Adrenal gland (tissue), 9 donors: ENCODE measurements at regions not wholly inside any gene's neighbourhood (a gene's known extent, or its start where the extent isn't known, plus 50 kb on each side); places are given as distances from the start of the nearest gene placed in this dataset.

Experiments
- DNase-seq, 7 donors: peaks; one replicate each; pipeline ENCODE4 v3.0.0-alpha.2; 2019 to 2020
- H3K27ac ChIP-seq, 5 donors: fragments of 200-600 bp; sonication (generic) in 4 of 5; 1 replicate in 3 of 5; 2 replicates in 2 of 5; pipeline versions ENCODE4 v1.5.1 to v1.8.0; 2016 to 2020; ENCODE audit warnings: mild to moderate bottlenecking in 1 of 5
- H3K27me3 ChIP-seq: fragments of 200-600 bp; 2 replicates; pipeline ENCODE4 v1.8.0; 2021
- H3K36me3 ChIP-seq, 2 donors: fragments of 200-600 bp; replicated peaks in 1 of 2; 1 replicate in 1 of 2; 2 replicates in 1 of 2; pipeline versions ENCODE4 v1.5.1 to v1.8.0; 2018 to 2022
- H3K4me1 ChIP-seq, 2 donors: fragments of 200-600 bp; replicated peaks in 1 of 2; 1 replicate in 1 of 2; 2 replicates in 1 of 2; pipeline versions ENCODE4 v1.5.1 to v1.8.0; 2018 to 2021
- H3K4me3 ChIP-seq, 4 donors: fragments of 200-600 bp; sonication (generic) in 3 of 4; one replicate each; pipeline ENCODE4 v1.5.1; 2016 to 2018
- H3K9me3 ChIP-seq, 3 donors: fragments of 200-600 bp; sonication (generic) in 1 of 3; replicated peaks in 1 of 3; 1 replicate in 2 of 3; 2 replicates in 1 of 3; pipeline versions ENCODE4 v1.5.1 to v1.8.0; 2016 to 2021
- POLR2A ChIP-seq, 2 donors: fragments of 450-650 bp; IDR thresholded peaks; one replicate each; pipeline ENCODE4 v1.6.1; 2017; ENCODE audit warnings: antibody characterized with exemption in 2 of 2, mild to moderate bottlenecking in 2 of 2, moderate library complexity in 1 of 2
- WGBS, 4 donors: extraction: QIAGEN DNeasy Blood & Tissue Kit in 2 of 4; methylation state at CpG; one replicate each; pipeline versions ENCODE4 v1.1.5 to v1.1.7; 2013 to 2017; 5-methylcytosine and 5-hydroxymethylcytosine counted together
- intact Hi-C, 2 donors: fragments of 100-400 bp; cut with DNase I; formaldehyde crosslinking; loops; one replicate each; pipeline versions ENCODE4 v1.14.1 to v1.15.0; 2022 to 2023
- TF ChIP-seq, protein P1 (sequence below), 6 experiments: fragments of 450-650 bp in 4 of 6; fragments of 200-600 bp in 2 of 6; sonication (generic) in 1 of 6; IDR thresholded peaks; 1 replicate in 5 of 6; 2 replicates in 1 of 6; pipeline versions ENCODE4 v1.5.1 to v1.8.0; 2016 to 2021; ENCODE audit warnings: antibody characterized with exemption in 6 of 6, mild to moderate bottlenecking in 2 of 6, moderate library complexity in 1 of 6
- donor health status: healthy with polysubstance abuse.
- donor health status: Bipolar disorder and iron deficiency.
- donor health status: DM: yes; HTN: yes; CAD: no.
- donor health status: DM: no; HTN: no; CAD: no.
- donor health status: DM: no; HTN: no; CAD: no.

DNA sequence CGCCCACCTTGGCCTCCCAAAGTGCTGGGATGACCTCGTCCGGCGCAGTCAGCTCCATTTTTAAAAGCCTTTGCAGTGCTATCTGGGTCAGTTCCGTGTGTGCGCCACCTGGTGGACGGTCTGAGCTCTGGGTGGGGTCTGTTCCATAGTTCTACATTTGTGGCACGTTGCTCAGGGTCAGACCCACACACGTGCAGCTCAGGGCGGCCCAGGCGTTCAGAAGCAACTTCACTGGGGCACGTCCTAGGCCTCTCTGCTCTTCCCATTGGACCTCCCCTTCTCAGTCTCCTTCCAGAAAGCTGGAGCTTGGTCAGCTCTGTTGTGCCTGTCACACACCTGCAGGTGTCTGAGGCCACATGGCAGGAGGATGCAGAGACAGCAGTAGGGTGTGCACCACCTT lies 137.9 kb downstream of the DNAJB6 start:
- peak in 1 of 7 donors; percentile 45 for DNase-seq
- Histone ChIP-seq H3K9me3 (no peaks in the 10 kb centered on the region), H3K36me3 (no peaks in the 10 kb centered on the region), H3K27me3 (no peaks in the 10 kb centered on the region), H3K4me3 (no peak overlapping the region), H3K4me1 (no peaks in the 10 kb centered on the region), H3K27ac (no peak overlapping the region)
- intact Hi-C loops, result no loop called here
- TF ChIP-seq POLR2A (IDR thresholded peaks at IDR 0.05), result no peak
- TF ChIP-seq, protein P1, sequence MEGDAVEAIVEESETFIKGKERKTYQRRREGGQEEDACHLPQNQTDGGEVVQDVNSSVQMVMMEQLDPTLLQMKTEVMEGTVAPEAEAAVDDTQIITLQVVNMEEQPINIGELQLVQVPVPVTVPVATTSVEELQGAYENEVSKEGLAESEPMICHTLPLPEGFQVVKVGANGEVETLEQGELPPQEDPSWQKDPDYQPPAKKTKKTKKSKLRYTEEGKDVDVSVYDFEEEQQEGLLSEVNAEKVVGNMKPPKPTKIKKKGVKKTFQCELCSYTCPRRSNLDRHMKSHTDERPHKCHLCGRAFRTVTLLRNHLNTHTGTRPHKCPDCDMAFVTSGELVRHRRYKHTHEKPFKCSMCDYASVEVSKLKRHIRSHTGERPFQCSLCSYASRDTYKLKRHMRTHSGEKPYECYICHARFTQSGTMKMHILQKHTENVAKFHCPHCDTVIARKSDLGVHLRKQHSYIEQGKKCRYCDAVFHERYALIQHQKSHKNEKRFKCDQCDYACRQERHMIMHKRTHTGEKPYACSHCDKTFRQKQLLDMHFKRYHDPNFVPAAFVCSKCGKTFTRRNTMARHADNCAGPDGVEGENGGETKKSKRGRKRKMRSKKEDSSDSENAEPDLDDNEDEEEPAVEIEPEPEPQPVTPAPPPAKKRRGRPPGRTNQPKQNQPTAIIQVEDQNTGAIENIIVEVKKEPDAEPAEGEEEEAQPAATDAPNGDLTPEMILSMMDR (IDR thresholded peaks at IDR 0.05), result no peak
- WGBS, 4 donors, result 38 to 81% (median 43%) methylated on average over 5 to 12 of the region's 12 CpGs

DNA sequence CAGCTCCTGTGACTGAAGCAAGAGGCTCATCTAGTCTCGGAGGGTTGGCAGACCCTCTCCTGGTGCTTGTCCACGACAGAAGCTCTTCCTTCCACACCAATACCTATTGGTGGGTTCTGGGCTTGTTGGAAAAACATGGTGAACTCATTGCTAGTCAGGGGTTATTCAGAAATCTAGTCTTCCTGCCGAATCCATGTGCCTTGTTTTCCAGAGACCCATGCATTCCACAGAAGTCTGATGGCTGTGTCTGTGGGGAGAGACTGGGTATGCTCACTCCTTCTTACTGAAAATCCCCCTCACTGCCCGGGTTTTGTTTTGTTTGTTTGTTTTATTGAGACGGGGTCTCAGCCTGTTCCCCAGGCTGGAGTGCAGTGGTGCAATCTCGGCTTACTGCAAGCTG lies 138.3 kb downstream of the DNAJB6 start:
- no peak for DNase-seq
- TF ChIP-seq, protein P1 (IDR thresholded peaks at IDR 0.05), result no peak
- no peak for TF ChIP-seq POLR2A (IDR thresholded peaks at IDR 0.05)
- 58 to 94% (median 64%) methylated on average over 3 to 6 of the region's 6 CpGs for WGBS, 4 donors
- Histone ChIP-seq H3K27ac (no peak overlapping the region), H3K9me3 (no peaks in the 10 kb centered on the region), H3K4me3 (no peak overlapping the region), H3K4me1 (no peaks in the 10 kb centered on the region), H3K36me3 (no peaks in the 10 kb centered on the region), H3K27me3 (no peaks in the 10 kb centered on the region)
- intact Hi-C loops, result no loop called here

DNA sequence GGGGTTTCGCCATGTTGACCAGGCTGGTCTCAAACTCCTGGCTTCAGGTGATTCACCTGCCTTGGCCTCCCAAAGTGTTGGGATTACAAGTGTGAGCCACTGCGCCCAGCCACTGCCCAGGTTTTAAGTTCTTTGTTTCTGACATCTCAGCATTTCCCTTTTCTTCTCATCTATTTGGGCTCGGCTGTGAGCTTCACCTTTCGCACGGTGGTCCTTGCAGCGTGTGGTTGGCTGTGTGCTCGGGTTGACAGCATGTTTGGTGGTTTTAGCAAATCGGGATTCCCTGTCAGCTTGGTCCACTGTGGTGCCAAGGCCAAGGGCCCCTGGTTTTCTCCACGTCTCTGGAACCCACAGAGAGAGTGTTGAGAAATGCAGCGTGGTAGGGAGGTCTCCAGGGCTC lies 138.8 kb downstream of the DNAJB6 start:
- peak in 1 of 7 donors; percentile 10 for DNase-seq
- intact Hi-C loops, result no loop called here
- Histone ChIP-seq H3K36me3 (no peaks in the 10 kb centered on the region), H3K27me3 (no peaks in the 10 kb centered on the region), H3K4me3 (no peak overlapping the region), H3K4me1 (no peaks in the 10 kb centered on the region), H3K9me3 (no peaks in the 10 kb centered on the region), H3K27ac (no peak overlapping the region)
- WGBS, 4 donors, result 81 to 85% (median 82%) methylated on average over 10 of the region's 10 CpGs
- TF ChIP-seq, protein P1 (IDR thresholded peaks at IDR 0.05), result no peak
- no peak for TF ChIP-seq POLR2A (IDR thresholded peaks at IDR 0.05)

DNA sequence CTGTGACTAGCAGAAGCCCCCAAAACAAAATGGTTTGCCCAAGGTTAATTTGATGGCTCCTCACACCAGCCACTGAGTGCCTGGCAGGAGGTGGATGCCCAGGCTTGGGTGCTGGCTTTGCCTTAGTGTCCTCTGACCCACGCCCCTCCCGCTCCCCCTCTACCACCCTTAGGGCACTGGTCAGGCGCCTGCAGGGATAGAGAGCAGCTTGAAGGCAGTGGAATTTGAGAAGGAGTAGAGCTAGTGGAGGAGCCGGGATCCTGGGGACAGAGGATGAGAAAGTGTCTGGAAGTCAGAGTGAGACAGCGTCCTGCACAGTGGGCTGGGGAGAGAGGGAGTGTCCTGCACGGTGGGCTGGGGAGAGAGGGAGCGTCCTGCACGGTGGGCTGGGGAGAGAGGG lies 139.4 kb downstream of the DNAJB6 start:
- intact Hi-C loops, result no loop called here
- Histone ChIP-seq H3K27me3 (no peaks in the 10 kb centered on the region), H3K9me3 (no peaks in the 10 kb centered on the region), H3K4me1 (no peaks in the 10 kb centered on the region), H3K27ac (no peak overlapping the region), H3K4me3 (no peak overlapping the region), H3K36me3 (no peaks in the 10 kb centered on the region)
- no peak for DNase-seq
- 49 to 61% (median 54%) methylated on average over 7 to 8 of the region's 8 CpGs for WGBS, 4 donors
- TF ChIP-seq, protein P1 (IDR thresholded peaks at IDR 0.05), result no peak
- TF ChIP-seq POLR2A (IDR thresholded peaks at IDR 0.05), result no peak
